IPS DF 4.7 (cell line): ENCODE measurements at regions not wholly inside any gene's neighbourhood (a gene's known extent, or its start where the extent isn't known, plus 50 kb on each side); places are given as distances from the start of the nearest gene placed in this dataset.
A peak's percentile ranks its signal among the peaks of the same experiment; 100 is the strongest.

Experiments used
- DNase-seq: peaks from one replicate; pipeline ENCODE4 v3.0.0-alpha.2; 2013; ENCODE audit warnings: low spot score; ENCODE audit errors: extremely low read depth

GRCh38 chr16:79301051-79301450 lies 299.5 kb downstream of the MAF start:
- DNase-seq: no peak

- peak; percentile 74 for DNase-seq
Observed at GRCh38 chr16:79298894-79299799, 301.4 kb downstream of the MAF start.

GRCh38 chr16:79298476-79298875 lies 302.1 kb downstream of the MAF start:
- no peak for DNase-seq

- DNase-seq: no peak
Observed at GRCh38 chr16:79297805-79298204, 302.7 kb downstream of the MAF start.

- no peak for DNase-seq
Observed at GRCh38 chr16:79297296-79297695, 303.2 kb downstream of the MAF start.

GRCh38 chr16:79296491-79296890 lies 304.0 kb downstream of the MAF start:
- no peak for DNase-seq

- no peak for DNase-seq
Observed at GRCh38 chr16:79295746-79296145, 304.8 kb downstream of the MAF start.

- no peak for DNase-seq
Observed at GRCh38 chr16:79295162-79295561, 305.4 kb downstream of the MAF start.

- DNase-seq: no peak
Observed at GRCh38 chr16:79294568-79294967, 306.0 kb downstream of the MAF start.

GRCh38 chr16:79293836-79294460 lies 306.6 kb downstream of the MAF start:
- no peak for DNase-seq

- DNase-seq: no peak
Observed at GRCh38 chr16:79288066-79288465, 312.5 kb downstream of the MAF start.

- no peak for DNase-seq
Observed at GRCh38 chr16:79287424-79287917, 313.1 kb downstream of the MAF start.

- DNase-seq: no peak
Observed at GRCh38 chr16:79286646-79287423, 313.7 kb downstream of the MAF start.

GRCh38 chr16:79284766-79285165 lies 315.8 kb downstream of the MAF start:
- no peak for DNase-seq

GRCh38 chr16:79283578-79283977 lies 317.0 kb downstream of the MAF start:
- no peak for DNase-seq

- DNase-seq: no peak
Observed at GRCh38 chr16:79282806-79283205, 317.7 kb downstream of the MAF start.

- DNase-seq: no peak
Observed at GRCh38 chr16:79278506-79278905, 322.0 kb downstream of the MAF start.

- no peak for DNase-seq
Observed at GRCh38 chr16:79276501-79276900, 324.0 kb downstream of the MAF start.

- no peak for DNase-seq
Observed at GRCh38 chr16:79274264-79274663, 326.3 kb downstream of the MAF start.

GRCh38 chr16:79272141-79272577 lies 328.4 kb downstream of the MAF start:
- no peak for DNase-seq

GRCh38 chr16:79271583-79271982 lies 329.0 kb downstream of the MAF start:
- DNase-seq: no peak

- DNase-seq: no peak
Observed at GRCh38 chr16:79270011-79270410, 330.5 kb downstream of the MAF start.
